Astrocyte (in vitro differentiated cells and primary cell): ENCODE measurements at regions not wholly inside any gene's neighbourhood (a gene's known extent, or its start where the extent isn't known, plus 50 kb on each side); places are given as distances from the start of the nearest gene placed in this dataset.

ENCODE experiments used
- EZH2 ChIP-seq: IDR thresholded peaks from 2 replicates; pipeline ENCODE4 v1.6.1; 2012; ENCODE audit warnings: mild to moderate bottlenecking, low read length, inconsistent platforms; ENCODE audit not compliant: insufficient read depth
- TF ChIP-seq, protein P1 (sequence below): IDR thresholded peaks from 2 replicates; pipeline ENCODE4 v1.5.1; 2011; ENCODE audit warnings: low read depth, mild to moderate bottlenecking, inconsistent platforms, low read length, moderate library complexity; ENCODE audit not compliant: insufficient read depth

DNA sequence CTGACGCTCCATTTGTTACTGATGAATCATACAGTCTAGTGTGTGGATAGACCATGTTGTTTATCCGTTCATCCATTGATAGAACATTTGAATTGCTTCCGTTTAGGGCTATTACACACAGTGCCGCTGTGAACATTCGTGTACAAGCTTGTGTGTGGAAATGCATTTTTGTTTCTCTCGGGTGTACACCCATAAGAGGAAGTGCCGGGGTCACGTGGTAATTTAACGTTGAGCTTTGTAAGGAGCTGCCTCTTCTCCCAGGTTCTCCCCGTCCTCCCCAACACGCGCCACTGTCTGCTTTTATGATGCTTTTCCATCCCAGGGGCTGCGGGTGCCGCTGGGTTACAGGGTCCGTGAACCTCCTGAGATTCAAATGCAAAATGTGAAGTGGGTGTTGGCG lies 142.3 kb downstream of the IGLL1 start:
- TF ChIP-seq, protein P1, sequence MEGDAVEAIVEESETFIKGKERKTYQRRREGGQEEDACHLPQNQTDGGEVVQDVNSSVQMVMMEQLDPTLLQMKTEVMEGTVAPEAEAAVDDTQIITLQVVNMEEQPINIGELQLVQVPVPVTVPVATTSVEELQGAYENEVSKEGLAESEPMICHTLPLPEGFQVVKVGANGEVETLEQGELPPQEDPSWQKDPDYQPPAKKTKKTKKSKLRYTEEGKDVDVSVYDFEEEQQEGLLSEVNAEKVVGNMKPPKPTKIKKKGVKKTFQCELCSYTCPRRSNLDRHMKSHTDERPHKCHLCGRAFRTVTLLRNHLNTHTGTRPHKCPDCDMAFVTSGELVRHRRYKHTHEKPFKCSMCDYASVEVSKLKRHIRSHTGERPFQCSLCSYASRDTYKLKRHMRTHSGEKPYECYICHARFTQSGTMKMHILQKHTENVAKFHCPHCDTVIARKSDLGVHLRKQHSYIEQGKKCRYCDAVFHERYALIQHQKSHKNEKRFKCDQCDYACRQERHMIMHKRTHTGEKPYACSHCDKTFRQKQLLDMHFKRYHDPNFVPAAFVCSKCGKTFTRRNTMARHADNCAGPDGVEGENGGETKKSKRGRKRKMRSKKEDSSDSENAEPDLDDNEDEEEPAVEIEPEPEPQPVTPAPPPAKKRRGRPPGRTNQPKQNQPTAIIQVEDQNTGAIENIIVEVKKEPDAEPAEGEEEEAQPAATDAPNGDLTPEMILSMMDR: no peak
- TF ChIP-seq EZH2: no peak
